ENCODE measurements at regions not wholly inside any gene's neighbourhood (a gene's known extent, or its start where the extent isn't known, plus 50 kb on each side); places are given as distances from the start of the nearest gene placed in this dataset.

GRCh38 chr6:145525038-145525437 is 210.3 kb downstream of the EPM2A start:
- Histone ChIP-seq H3K9me3 (ENCODE audit: control insufficient read depth in 4 of 4, low read length in 3 of 4) (peaks cover 0 to 4% (median under 1%) of the 10 kb centered on the region in 4 donors), H3K4me1 (ENCODE audit: control insufficient read depth in 4 of 4, insufficient read depth in 4 of 4, low read length in 3 of 4) (peaks cover 0 to 1% (median 0%) of the 10 kb centered on the region in 4 donors), H3K27ac (ENCODE audit: low read depth in 1 of 2, low read length in 2 of 2) (no peak overlapping the region), H3K4me3 (ENCODE audit: low read depth in 1 of 3, low read length in 3 of 3) (no peak overlapping the region), H3K36me3 (ENCODE audit: control insufficient read depth in 4 of 4, insufficient read depth in 3 of 4, low read depth in 1 of 4, low read length in 3 of 4) (no peaks in the 10 kb centered on the region), H3K27me3 (ENCODE audit: control insufficient read depth in 4 of 4, insufficient read depth in 4 of 4, low read length in 3 of 4) (no peaks in the 10 kb centered on the region), H3K9ac (ENCODE audit: low read depth in 1 of 2, low read length in 2 of 2) (no peak overlapping the region)
- DNase-seq (ENCODE audit: low spot score) = no peak
- WGBS = 89% methylated on average over 3 of the region's 3 CpGs
- TF ChIP-seq RXRA (IDR thresholded peaks at IDR 0.05) (no peak), REST (IDR thresholded peaks at IDR 0.05) (no peak), EGR1 (IDR thresholded peaks at IDR 0.05; ENCODE audit: low read depth in 2 of 2) (no peak), SP1 (IDR thresholded peaks at IDR 0.05) (no peak), RAD21 (IDR thresholded peaks at IDR 0.05) (no peak), HNF4A (conservative IDR thresholded peaks at IDR 0.05) (no peak), FOXA1 (IDR thresholded peaks at IDR 0.05) (no peak), FOXA2 (IDR thresholded peaks at IDR 0.05) (no peak), TAF1 (conservative IDR thresholded peaks at IDR 0.05) (no peak), JUND (IDR thresholded peaks at IDR 0.05) (no peak)

- Histone ChIP-seq H3K27ac (ENCODE audit: low read depth in 1 of 2, low read length in 2 of 2) (no peak overlapping the region), H3K36me3 (ENCODE audit: control insufficient read depth in 4 of 4, insufficient read depth in 3 of 4, low read depth in 1 of 4, low read length in 3 of 4) (no peaks in the 10 kb centered on the region), H3K4me1 (ENCODE audit: control insufficient read depth in 4 of 4, insufficient read depth in 4 of 4, low read length in 3 of 4) (peaks cover 0 to 1% (median 0%) of the 10 kb centered on the region in 4 donors), H3K27me3 (ENCODE audit: control insufficient read depth in 4 of 4, insufficient read depth in 4 of 4, low read length in 3 of 4) (no peaks in the 10 kb centered on the region), H3K9ac (ENCODE audit: low read depth in 1 of 2, low read length in 2 of 2) (no peak overlapping the region), H3K4me3 (ENCODE audit: low read depth in 1 of 3, low read length in 3 of 3) (no peak overlapping the region), H3K9me3 (ENCODE audit: control insufficient read depth in 4 of 4, low read length in 3 of 4) (peaks cover 0 to 2% (median 0%) of the 10 kb centered on the region in 4 donors)
- 66% methylated on average over 2 of the region's 2 CpGs for WGBS
- no peak for DNase-seq (ENCODE audit: low spot score)
- no peak for TF ChIP-seq GABPA (IDR thresholded peaks at IDR 0.05 in 1 of 2, conservative IDR thresholded peaks at IDR 0.05 in 1 of 2)
- no peak for TF ChIP-seq JUND (IDR thresholded peaks at IDR 0.05)
- TF ChIP-seq MAX (IDR thresholded peaks at IDR 0.05) = no peak
- no peak for TF ChIP-seq EGR1 (IDR thresholded peaks at IDR 0.05; ENCODE audit: low read depth in 2 of 2)
- TF ChIP-seq ATF3 (IDR thresholded peaks at IDR 0.05) = no peak
- TF ChIP-seq HNF4G (IDR thresholded peaks at IDR 0.05) = no peak
- TF ChIP-seq FOXA1 (IDR thresholded peaks at IDR 0.05) = no peak
- no peak for TF ChIP-seq REST (IDR thresholded peaks at IDR 0.05)
- no peak for TF ChIP-seq NR2F2 (IDR thresholded peaks at IDR 0.05)
- TF ChIP-seq YY1 (IDR thresholded peaks at IDR 0.05) = no peak
- no peak for TF ChIP-seq CTCF (IDR thresholded peaks at IDR 0.05; ENCODE audit: low read depth, low read length, missing input control)
These were observed 205.7 kb downstream of the EPM2A start for GRCh38 chr6:145529582-145529981.

Measured in liver (tissue), 8 donors.